HL-60/S4 treated with phorbol 12-myristate 13-acetate at 8.2 ng/mL for 4 days and 3 days (cell line): ENCODE measurements at regions not wholly inside any gene's neighbourhood (a gene's known extent, or its start where the extent isn't known, plus 50 kb on each side); places are given as distances from the start of the nearest gene placed in this dataset.

ENCODE experiments used
- in situ Hi-C: fragments of 300-500 bp; cut with MboI; formaldehyde crosslinking; loops from 2 replicates; pipeline ENCODE4 v1.15.0; 2022; ENCODE audit warnings: low sequenced_read_pairs

- in situ Hi-C loops = no loop called here
These were observed 331.5 kb downstream of the PRDM2 start for GRCh38 chr1:14031461-14031860.

GRCh38 chr1:14034506-14034905 lies 334.5 kb downstream of the PRDM2 start:
- in situ Hi-C loops = no loop called here

DNA sequence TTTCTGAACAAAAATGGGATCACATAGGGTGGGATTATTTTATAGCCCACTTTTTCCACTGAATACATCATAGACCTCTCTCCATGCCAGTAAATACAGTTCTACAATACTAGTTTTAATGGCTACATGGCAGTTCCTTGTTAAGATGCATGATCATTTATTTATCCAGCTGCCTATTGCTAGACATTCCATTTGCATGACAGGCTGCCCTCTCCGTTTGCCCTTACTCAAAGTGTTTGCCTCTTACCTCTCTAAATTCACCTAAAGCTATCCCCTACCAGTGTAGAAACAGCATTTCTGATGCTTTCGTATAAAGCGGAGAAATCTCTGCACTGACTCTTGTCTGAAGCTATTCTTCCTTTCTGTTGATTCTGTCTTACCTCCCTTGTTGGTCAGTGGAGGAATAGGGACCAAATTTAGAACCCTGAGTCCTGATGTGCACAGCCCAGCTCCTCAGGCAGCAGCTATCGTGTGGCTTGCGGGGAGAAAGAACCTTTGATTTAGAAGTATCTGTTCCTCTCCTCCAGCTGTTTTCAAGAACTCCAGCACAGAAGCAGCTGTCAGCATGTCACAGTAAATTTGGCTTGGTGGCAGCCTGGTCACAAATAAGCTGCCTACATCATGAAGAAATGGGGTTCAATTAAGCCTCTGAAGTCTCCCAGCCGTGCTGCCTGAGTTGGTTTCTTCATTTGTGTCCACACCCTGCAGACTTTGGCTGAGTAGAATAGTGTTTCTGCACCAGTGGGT lies 337.3 kb downstream of the PRDM2 start:
- in situ Hi-C loops = no loop called here

DNA sequence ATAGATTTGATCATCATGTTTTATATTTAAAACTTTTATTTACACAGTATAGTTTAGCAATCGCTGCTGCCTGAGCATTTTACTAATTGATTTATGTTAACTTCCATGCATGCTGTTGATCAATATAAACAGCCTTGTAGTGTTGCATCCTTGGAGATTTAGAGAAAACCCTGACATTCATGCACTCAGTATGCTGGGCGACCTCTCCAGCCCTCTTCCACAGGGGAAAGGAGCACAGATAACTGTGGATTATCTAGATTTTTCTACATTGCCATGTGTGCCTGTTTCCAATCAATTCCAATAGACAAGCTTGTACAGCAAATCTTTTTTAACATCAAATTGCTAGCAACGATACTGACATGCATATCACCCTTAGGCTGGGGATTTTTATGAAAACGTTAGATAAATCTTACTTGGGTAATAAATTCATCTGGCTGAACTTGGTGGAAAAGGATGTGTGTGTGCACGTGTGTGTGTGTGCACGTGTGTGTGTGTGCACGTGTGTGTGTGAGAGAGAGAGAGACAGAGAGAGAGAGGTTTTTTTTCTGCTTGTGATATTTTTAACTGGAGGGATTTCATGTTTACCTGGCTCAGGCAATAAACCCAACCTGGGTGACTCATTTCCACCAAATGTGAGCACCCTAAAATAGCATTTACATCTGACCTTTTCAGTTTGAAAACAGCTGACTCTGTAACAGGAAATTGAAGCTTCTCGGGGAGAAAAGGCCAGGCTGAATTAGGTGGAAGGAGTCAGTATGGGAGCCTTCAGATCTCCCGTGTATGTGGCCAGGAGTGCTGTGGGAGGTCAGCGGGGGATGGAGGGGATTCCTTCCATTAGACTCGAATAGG lies 339.8 kb downstream of the PRDM2 start:
- in situ Hi-C loops = no loop called here

DNA sequence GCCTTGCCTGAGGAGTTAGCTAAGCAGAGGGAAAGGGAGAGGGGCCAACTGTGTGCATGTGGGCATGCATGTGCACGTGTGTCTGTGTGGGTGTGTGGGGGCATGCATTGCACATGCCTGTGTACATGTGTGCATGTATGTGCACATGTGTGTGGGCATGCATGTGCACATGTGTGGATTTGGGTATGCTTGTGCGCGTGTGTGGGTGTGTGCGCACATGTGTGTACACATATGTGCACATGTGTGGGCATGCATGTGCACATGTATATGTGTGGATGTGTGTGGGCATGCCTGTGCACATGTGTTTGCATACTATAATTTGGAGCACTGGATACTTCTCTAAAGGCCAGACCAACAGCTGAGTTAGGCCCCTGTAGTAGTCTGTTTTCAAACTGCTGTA lies 350.0 kb downstream of the PRDM2 start:
- in situ Hi-C loops = no loop called here

DNA sequence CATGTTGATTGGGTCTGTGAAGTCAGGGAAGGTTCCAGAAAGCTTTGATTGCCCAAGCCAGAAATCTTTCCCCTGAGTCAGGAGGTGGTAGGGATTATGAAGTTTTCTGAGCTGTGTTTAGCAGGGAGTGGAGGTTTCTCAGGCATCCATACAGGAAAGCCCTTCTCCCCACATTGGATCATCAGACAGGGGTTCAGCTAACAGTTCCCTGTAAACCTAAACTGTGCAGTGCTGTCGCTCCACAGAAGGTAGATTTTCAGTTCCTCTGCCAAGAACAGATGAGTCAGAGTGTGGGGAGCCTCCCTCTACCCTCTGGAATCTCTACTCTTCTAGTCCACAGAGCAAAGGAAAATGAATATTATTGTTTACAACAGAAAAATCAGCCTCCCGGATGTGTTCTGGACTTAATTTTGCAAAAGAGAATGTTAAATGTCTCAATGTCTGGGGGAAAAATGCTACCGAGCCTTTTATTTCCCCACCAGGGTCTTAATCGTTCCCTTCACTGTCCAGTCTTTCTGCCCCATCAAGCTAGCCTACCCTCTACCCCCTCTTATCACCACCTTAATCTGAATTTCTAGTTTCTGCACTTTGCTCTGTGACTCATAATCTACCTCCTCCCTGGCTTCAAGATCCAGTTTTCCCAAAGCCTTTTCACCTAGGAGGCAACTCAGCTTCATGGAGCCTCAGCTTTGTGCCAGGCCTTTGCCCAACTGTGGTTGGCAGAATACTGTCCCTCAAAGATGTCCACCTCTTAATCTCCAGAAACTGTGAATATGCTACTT lies 355.6 kb downstream of the PRDM2 start:
- in situ Hi-C loops = no loop called here

GRCh38 chr1:14057640-14058039 lies 357.7 kb downstream of the PRDM2 start:
- in situ Hi-C loops = no loop called here

DNA sequence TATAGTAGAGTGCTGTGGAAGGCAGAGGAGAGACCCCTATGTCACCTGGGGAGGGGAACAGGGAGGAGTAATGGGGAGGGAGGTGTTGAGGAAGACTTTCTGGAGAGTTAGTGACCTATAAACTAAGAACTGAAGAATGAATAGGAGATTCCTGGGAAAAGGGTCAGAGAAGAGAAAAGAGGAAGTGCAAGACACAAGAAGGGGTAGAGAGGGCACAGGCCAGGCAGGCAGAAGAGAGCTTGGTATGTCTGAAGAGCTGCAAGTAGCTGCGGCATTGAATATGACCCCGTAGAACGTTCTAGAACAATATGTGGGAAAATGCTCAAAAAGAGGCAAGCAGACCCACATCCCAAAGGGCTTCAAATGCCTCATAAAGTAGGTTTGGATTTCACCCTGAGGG lies 361.2 kb downstream of the PRDM2 start:
- in situ Hi-C loops = no loop called here

DNA sequence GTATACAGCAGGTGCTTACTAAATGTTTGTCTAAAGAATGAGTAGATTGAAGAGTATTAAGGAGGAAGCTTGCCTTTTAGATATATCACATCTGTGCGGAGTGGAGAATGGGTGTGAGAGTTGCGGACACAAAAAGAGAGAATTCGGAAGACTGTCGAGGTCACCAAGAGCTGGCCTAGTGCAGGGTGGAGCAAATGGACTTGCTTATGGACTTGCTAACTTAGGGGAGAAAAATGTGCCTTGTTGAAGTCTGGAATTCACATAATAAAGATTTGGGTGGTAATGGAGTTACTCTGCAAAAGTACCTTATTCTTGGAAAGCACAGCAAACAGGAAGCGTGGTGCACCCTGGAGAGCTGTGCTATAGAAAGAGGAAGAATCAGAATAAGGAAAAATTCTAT lies 361.7 kb downstream of the PRDM2 start:
- in situ Hi-C loops = no loop called here

DNA sequence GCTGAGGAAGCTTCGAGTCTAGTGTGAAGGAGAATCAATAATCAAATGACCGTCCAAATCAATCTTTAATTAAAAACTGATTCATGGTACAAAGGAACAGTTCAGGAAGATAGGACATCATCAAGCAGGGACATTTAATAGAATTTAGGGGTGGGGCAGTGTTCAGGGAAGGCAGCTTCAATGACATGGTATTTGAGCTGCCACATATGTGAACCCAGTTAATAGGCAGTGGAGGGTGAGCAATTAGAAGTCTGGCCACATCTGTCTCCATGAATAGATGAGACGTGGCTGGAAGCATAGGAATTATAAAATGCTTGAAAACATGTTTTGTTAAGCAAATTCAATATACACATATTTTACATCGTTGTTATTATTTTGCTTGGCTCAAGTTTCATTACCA lies 362.7 kb downstream of the PRDM2 start:
- in situ Hi-C loops = no loop called here

GRCh38 chr1:14064649-14065442 lies 364.9 kb downstream of the PRDM2 start:
- in situ Hi-C loops = no loop called here

DNA sequence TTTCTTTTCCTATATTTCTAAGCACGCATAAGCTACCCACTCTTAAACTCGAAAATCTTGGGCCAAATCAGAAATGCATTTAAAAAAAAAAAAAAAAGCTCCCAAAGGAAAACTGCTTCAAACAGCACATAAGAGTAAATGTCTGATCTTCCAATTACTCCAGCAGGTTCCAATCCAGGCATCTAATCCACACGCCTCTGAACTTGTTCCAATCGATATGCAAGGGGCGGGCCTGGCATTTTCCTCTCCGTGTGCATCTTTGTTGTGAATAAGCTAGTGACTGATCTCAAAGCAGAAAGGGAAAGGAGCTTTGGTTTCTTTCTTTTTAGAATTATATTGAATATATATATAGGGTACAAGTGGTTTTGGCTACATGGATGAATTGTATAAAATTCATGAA lies 365.5 kb downstream of the PRDM2 start:
- in situ Hi-C loops = no loop called here

DNA sequence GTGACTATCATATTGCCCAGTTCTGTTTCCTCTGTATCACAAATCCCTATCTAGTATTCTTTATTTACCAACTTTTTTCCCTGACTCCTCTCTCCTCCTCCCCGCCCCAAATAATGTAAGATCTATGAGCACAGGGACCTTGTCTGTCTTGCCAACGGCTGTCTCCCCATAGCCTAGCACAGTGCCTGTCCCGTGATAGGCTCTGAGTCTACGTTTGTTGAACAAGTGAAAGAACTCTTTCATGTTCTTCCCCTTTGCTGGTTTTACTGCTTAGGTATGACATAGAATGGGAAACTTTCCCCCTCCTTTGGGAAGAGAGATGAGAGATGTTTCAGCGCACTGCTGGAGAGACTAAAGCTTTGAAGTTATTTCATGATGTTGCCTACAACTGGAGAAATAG lies 367.0 kb downstream of the PRDM2 start:
- in situ Hi-C loops = no loop called here

GRCh38 chr1:14067711-14068110 lies 367.7 kb downstream of the PRDM2 start:
- in situ Hi-C loops = no loop called here

- in situ Hi-C loops = no loop called here
These were observed 371.6 kb downstream of the PRDM2 start for GRCh38 chr1:14071581-14071980.

DNA sequence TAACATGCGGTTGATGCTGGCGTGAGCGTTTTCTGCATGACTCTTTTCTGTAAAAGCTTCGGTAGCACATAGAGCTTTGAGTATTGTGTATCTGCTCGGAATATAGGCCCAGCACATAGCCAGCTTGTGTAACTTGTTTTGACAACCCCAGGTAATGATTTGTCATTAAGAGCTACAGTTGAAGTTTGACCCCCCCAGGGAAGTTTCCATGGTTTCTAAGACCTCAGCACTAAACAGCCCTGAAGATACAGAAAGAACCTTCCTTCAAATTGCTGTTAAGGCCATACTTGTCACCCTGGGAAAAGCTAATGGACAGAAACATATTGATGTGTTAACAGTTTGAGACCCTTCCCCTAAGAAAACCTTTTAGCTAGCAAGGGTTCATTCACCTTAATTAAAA lies 380.7 kb downstream of the PRDM2 start:
- in situ Hi-C loops = no loop called here

- in situ Hi-C loops = no loop called here
These were observed 382.3 kb downstream of the PRDM2 start for GRCh38 chr1:14082331-14082730.

DNA sequence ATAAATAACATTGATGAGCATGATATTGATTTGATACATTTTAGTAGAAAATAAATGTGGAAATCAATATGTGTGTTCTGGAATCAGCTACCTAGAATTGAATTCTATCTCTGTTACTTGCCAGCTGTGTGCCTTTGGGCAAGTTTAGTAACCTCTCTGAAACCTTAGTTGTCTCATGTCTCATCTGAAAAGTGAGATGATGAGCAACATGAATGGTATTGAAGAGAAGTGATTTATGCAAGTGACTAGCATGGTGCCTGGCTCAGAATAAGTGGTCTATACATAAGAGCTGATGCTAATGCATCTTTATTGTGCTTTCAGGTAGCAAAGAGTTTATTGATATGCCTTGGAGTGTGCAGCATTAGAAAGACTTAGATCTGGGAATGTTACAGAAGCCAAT lies 383.3 kb downstream of the PRDM2 start:
- in situ Hi-C loops = no loop called here

DNA sequence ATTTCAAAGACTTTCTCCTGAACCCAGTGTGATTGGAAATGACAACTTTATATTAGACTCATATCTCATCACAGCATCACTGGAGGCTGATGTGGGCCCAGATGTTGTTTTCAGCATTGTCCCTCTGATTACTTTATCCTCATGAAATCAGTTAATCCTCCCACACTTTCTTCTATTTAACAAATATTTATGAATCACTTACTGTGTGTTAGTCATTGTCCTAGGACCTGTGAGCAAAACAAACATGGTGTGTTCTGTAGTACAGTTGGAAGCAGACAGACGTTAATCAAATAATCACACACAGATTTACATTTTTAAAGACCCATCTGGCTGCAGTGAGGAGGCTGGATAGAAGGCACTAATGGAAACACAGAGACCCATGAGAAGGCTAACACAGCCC lies 383.7 kb downstream of the PRDM2 start:
- in situ Hi-C loops = no loop called here

GRCh38 chr1:14090062-14090461 lies 390.1 kb downstream of the PRDM2 start:
- in situ Hi-C loops = no loop called here

GRCh38 chr1:14090531-14090930 lies 390.5 kb downstream of the PRDM2 start:
- in situ Hi-C loops = no loop called here
